SK-N-SH (cell line): ENCODE measurements at regions not wholly inside any gene's neighbourhood (a gene's known extent, or its start where the extent isn't known, plus 50 kb on each side); places are given as distances from the start of the nearest gene placed in this dataset.

Experiments used
- CTCF ChIP-seq: fragments of 200-600 bp; sonication (generic); IDR thresholded peaks from 2 replicates; pipeline ENCODE4 v1.6.1; 2017; ENCODE audit warnings: antibody characterized with exemption, mild to moderate bottlenecking, moderate library complexity
- EP300 ChIP-seq, 2 experiments: IDR thresholded peaks; 2 replicates each; pipeline versions ENCODE4 v1.4.0 to v1.6.1; 2012; ENCODE audit warnings: borderline replicate concordance in 1 of 2, low read depth in 1 of 2, low read length in 1 of 2
- GABPA ChIP-seq: IDR thresholded peaks from 2 replicates; pipeline ENCODE4 v1.4.0; 2012; ENCODE audit warnings: low read depth, mild to moderate bottlenecking
- NFIC ChIP-seq: IDR thresholded peaks from 2 replicates; pipeline ENCODE4 v1.4.0; 2012; ENCODE audit warnings: borderline replicate concordance
- POLR2AphosphoS5 ChIP-seq: IDR thresholded peaks from 2 replicates; pipeline ENCODE4 v1.6.1; 2012; ENCODE audit warnings: low read depth, low read length
- RAD21 ChIP-seq: IDR thresholded peaks from 2 replicates; pipeline ENCODE4 v1.6.1; 2012; ENCODE audit warnings: mild to moderate bottlenecking, low read length
- RCOR1 ChIP-seq: fragments of 150-350 bp; IDR thresholded peaks from 2 replicates; pipeline ENCODE4 v1.6.1; 2017; ENCODE audit warnings: antibody characterized with exemption, low read length
- USF1 ChIP-seq: IDR thresholded peaks from 2 replicates; pipeline ENCODE4 v1.4.0; 2012; ENCODE audit warnings: low read depth, borderline replicate concordance

GRCh38 chr13:85216576-85216975, 582.6 kb downstream of the SLITRK6 start:
- TF ChIP-seq EP300 (IDR thresholded peaks at IDR 0.05; ENCODE audit: borderline replicate concordance in 1 of 2, low read depth in 1 of 2, low read length in 1 of 2) (no peak), CTCF (no peak), RAD21 (no peak), GABPA (no peak), USF1 (no peak), NFIC (no peak), RCOR1 (no peak), POLR2AphosphoS5 (no peak)
